ENCODE measurements at regions not wholly inside any gene's neighbourhood (a gene's known extent, or its start where the extent isn't known, plus 50 kb on each side); places are given as distances from the start of the nearest gene placed in this dataset.

DNA sequence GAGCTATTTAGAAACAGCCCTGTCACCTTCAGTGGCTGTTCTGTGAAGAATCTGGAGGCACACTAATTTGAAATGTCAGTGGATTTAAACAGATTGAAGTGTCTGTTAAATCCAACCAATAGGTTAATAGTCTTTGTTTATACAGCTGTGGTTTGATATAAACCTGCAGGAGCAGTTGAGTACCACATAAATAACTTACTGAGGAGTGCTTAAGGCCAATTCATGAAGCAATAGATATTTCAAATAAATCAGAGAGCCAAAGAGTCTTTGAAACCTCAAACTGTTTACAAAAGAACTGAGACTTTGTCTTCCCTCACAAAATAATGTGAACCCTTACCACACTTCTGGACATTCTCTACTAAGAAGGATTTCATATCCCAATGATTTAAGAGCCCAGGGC, 111.9 kb downstream of the FEM1C start:
- Histone ChIP-seq H3K4me3 (ENCODE audit: low read depth, low read length, poor library complexity, severe bottlenecking) (no peak overlapping the region), H4K20me1 (ENCODE audit: insufficient read depth, low read length) (no peaks in the 10 kb centered on the region), H3K27me3 (ENCODE audit: insufficient read depth, low read length) (no peaks in the 10 kb centered on the region), H3K36me3 (ENCODE audit: insufficient read depth, low read length) (no peaks in the 10 kb centered on the region), H3K4me2 (ENCODE audit: low read length) (no peak overlapping the region), H3K79me2 (ENCODE audit: insufficient read depth, low read length) (no peaks in the 10 kb centered on the region), H3K9me3 (ENCODE audit: low read length) (no peaks in the 10 kb centered on the region), H2AFZ (ENCODE audit: low read length) (no peak overlapping the region), H3K9ac (ENCODE audit: low read length) (no peak overlapping the region), H3F3A (ENCODE audit: insufficient read depth, low read length) (no peaks in the 10 kb centered on the region), H3K27ac (ENCODE audit: low read depth, low read length, poor library complexity, severe bottlenecking) (no peak overlapping the region), H3K9me2 (ENCODE audit: low read depth, low read length) (no peaks in the 10 kb centered on the region), H3K4me1 (ENCODE audit: insufficient read depth, low read length, severe bottlenecking) (no peaks in the 10 kb centered on the region)
- TF ChIP-seq EZH2 (IDR thresholded peaks at IDR 0.05; ENCODE audit: borderline replicate concordance, low read length) = no peak
- TF ChIP-seq, protein P1, sequence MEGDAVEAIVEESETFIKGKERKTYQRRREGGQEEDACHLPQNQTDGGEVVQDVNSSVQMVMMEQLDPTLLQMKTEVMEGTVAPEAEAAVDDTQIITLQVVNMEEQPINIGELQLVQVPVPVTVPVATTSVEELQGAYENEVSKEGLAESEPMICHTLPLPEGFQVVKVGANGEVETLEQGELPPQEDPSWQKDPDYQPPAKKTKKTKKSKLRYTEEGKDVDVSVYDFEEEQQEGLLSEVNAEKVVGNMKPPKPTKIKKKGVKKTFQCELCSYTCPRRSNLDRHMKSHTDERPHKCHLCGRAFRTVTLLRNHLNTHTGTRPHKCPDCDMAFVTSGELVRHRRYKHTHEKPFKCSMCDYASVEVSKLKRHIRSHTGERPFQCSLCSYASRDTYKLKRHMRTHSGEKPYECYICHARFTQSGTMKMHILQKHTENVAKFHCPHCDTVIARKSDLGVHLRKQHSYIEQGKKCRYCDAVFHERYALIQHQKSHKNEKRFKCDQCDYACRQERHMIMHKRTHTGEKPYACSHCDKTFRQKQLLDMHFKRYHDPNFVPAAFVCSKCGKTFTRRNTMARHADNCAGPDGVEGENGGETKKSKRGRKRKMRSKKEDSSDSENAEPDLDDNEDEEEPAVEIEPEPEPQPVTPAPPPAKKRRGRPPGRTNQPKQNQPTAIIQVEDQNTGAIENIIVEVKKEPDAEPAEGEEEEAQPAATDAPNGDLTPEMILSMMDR (IDR thresholded peaks at IDR 0.05; ENCODE audit: low read length) = no peak

- Histone ChIP-seq H3K4me1 (ENCODE audit: insufficient read depth, low read length, severe bottlenecking) (no peaks in the 10 kb centered on the region), H3K4me2 (ENCODE audit: low read length) (no peak overlapping the region), H3K27me3 (ENCODE audit: insufficient read depth, low read length) (no peaks in the 10 kb centered on the region), H3K9ac (ENCODE audit: low read length) (no peak overlapping the region), H3K79me2 (ENCODE audit: insufficient read depth, low read length) (no peaks in the 10 kb centered on the region), H3K9me2 (ENCODE audit: low read depth, low read length) (no peaks in the 10 kb centered on the region), H3K4me3 (ENCODE audit: low read depth, low read length, poor library complexity, severe bottlenecking) (no peak overlapping the region), H3K9me3 (ENCODE audit: low read length) (no peaks in the 10 kb centered on the region), H3K36me3 (ENCODE audit: insufficient read depth, low read length) (no peaks in the 10 kb centered on the region), H3K27ac (ENCODE audit: low read depth, low read length, poor library complexity, severe bottlenecking) (no peak overlapping the region), H4K20me1 (ENCODE audit: insufficient read depth, low read length) (no peaks in the 10 kb centered on the region), H3F3A (ENCODE audit: insufficient read depth, low read length) (no peaks in the 10 kb centered on the region), H2AFZ (ENCODE audit: low read length) (no peak overlapping the region)
- TF ChIP-seq, protein P1 (IDR thresholded peaks at IDR 0.05; ENCODE audit: low read length) = no peak
- TF ChIP-seq EZH2 (IDR thresholded peaks at IDR 0.05; ENCODE audit: borderline replicate concordance, low read length) = no peak
These were observed 113.5 kb downstream of the FEM1C start for GRCh38 chr5:115431116-115431515.

DNA sequence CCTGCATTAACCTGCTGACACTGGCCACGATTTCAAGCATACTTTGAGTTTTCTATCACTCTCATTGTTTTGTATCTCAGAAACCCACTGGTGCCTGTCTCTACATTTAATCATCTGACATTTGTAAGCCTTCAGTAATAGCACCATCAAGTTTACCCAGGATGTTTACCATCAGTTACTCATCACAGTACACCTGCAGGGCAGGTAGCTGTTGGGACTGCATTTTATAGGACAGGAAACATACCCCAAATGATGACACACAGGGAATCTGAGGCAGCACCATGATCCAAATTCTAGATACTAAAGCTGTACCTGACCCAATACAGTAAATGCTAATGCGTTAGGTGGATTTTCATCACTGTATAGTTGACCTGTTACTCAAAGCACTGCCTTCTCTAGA, 114.2 kb downstream of the FEM1C start:
- Histone ChIP-seq H3K27me3 (ENCODE audit: insufficient read depth, low read length) (no peaks in the 10 kb centered on the region), H3K27ac (ENCODE audit: low read depth, low read length, poor library complexity, severe bottlenecking) (no peak overlapping the region), H3K9me3 (ENCODE audit: low read length) (no peaks in the 10 kb centered on the region), H3K36me3 (ENCODE audit: insufficient read depth, low read length) (no peaks in the 10 kb centered on the region), H3K79me2 (ENCODE audit: insufficient read depth, low read length) (no peaks in the 10 kb centered on the region), H3K4me1 (ENCODE audit: insufficient read depth, low read length, severe bottlenecking) (no peaks in the 10 kb centered on the region), H3K4me2 (ENCODE audit: low read length) (no peak overlapping the region), H3F3A (ENCODE audit: insufficient read depth, low read length) (no peaks in the 10 kb centered on the region), H3K9me2 (ENCODE audit: low read depth, low read length) (no peaks in the 10 kb centered on the region), H3K4me3 (ENCODE audit: low read depth, low read length, poor library complexity, severe bottlenecking) (no peak overlapping the region), H4K20me1 (ENCODE audit: insufficient read depth, low read length) (no peaks in the 10 kb centered on the region), H3K9ac (ENCODE audit: low read length) (no peak overlapping the region), H2AFZ (ENCODE audit: low read length) (no peak overlapping the region)
- TF ChIP-seq EZH2 (IDR thresholded peaks at IDR 0.05; ENCODE audit: borderline replicate concordance, low read length) = no peak
- TF ChIP-seq, protein P1 (IDR thresholded peaks at IDR 0.05; ENCODE audit: low read length) = no peak

Data from OCI-LY1 (cell line).